Cardiac muscle cell (in vitro differentiated cells and primary cell): ENCODE measurements at regions not wholly inside any gene's neighbourhood (a gene's known extent, or its start where the extent isn't known, plus 50 kb on each side); places are given as distances from the start of the nearest gene placed in this dataset.
"Not testable (repeated sequence)": the region's sequence is repeated elsewhere in the genome, so short reads cannot be mapped to it uniquely, and the experiment has no call there.

ENCODE experiments used
- DNase-seq, 2 donors: peaks; one replicate each; pipeline versions ENCODE4 v3.0.0 to v3.0.0-alpha.2; 2010 to 2017; ENCODE audit warnings: low read depth in 1 of 2, low spot score in 1 of 2
- H3K27ac ChIP-seq: fragments of 200-600 bp; sonication (generic); 2 replicates; pipeline ENCODE4 v1.5.1; 2016
- H3K27me3 ChIP-seq: fragments of 200-600 bp; sonication (generic); 2 replicates; pipeline ENCODE4 v1.6.0; 2016; ENCODE audit warnings: control low read depth
- H3K36me3 ChIP-seq: fragments of 200-600 bp; sonication (generic); 2 replicates; pipeline ENCODE4 v1.5.1; 2016; ENCODE audit warnings: control low read depth
- H3K4me1 ChIP-seq: fragments of 200-600 bp; sonication (generic); 2 replicates; pipeline ENCODE4 v1.8.1; 2017; ENCODE audit warnings: low read depth, mild to moderate bottlenecking, mixed run types
- H3K4me3 ChIP-seq: fragments of 200-600 bp; sonication (generic); 2 replicates; pipeline ENCODE4 v1.5.1; 2016; ENCODE audit warnings: mild to moderate bottlenecking
- H3K9me3 ChIP-seq: fragments of 200-600 bp; sonication (generic); 2 replicates; pipeline ENCODE4 v1.5.1; 2017; ENCODE audit warnings: low read depth, mild to moderate bottlenecking, control low read depth
- CTCF ChIP-seq: IDR thresholded peaks from 2 replicates; pipeline ENCODE4 v1.5.1; 2012; ENCODE audit warnings: low read depth, mild to moderate bottlenecking, low read length

GRCh38 chr20:56735084-56735642 lies 106.1 kb downstream of the TFAP2C start:
- no peak for DNase-seq
- peaks cover 33% of the 10 kb centered on the region for H3K27me3 ChIP-seq
- no peaks in the 10 kb centered on the region for H3K36me3 ChIP-seq
- no peaks in the 10 kb centered on the region for H3K9me3 ChIP-seq
- H3K27ac ChIP-seq = no peak overlapping the region
- H3K4me3 ChIP-seq = no peak overlapping the region
- no peak for TF ChIP-seq CTCF
- H3K4me1 ChIP-seq = no peaks in the 10 kb centered on the region

GRCh38 chr20:56736285-56736857 lies 107.3 kb downstream of the TFAP2C start:
- Histone ChIP-seq H3K4me1 (no peaks in the 10 kb centered on the region), H3K9me3 (no peaks in the 10 kb centered on the region), H3K27me3 (peaks cover 33% of the 10 kb centered on the region), H3K36me3 (no peaks in the 10 kb centered on the region), H3K27ac (no peak overlapping the region), H3K4me3 (no peak overlapping the region)
- no peak for DNase-seq
- no peak for TF ChIP-seq CTCF

- not testable (repeated sequence) for H3K4me3 ChIP-seq, H3K27ac ChIP-seq, H3K27me3 ChIP-seq, H3K9me3 ChIP-seq, H3K36me3 ChIP-seq, DNase-seq, H3K4me1 ChIP-seq
These were observed 115.3 kb downstream of the TFAP2C start for GRCh38 chr20:56744325-56744821.

- no peaks in the 10 kb centered on the region for H3K9me3 ChIP-seq
- no peaks in the 10 kb centered on the region for H3K4me1 ChIP-seq
- H3K4me3 ChIP-seq = no peak overlapping the region
- no peak for DNase-seq
- peaks cover 41% of the 10 kb centered on the region for H3K27me3 ChIP-seq
- no peak overlapping the region for H3K27ac ChIP-seq
- TF ChIP-seq CTCF = no peak
- H3K36me3 ChIP-seq = no peaks in the 10 kb centered on the region
These were observed 119.6 kb downstream of the TFAP2C start for GRCh38 chr20:56748476-56749377.

GRCh38 chr20:56750430-56750829 lies 121.3 kb downstream of the TFAP2C start:
- peak in 1 of 2 donors; percentile 38 for DNase-seq
- H3K4me3 ChIP-seq = no peak overlapping the region
- no peaks in the 10 kb centered on the region for H3K36me3 ChIP-seq
- H3K9me3 ChIP-seq = no peaks in the 10 kb centered on the region
- H3K27me3 ChIP-seq = peaks cover 41% of the 10 kb centered on the region
- no peak for TF ChIP-seq CTCF
- H3K4me1 ChIP-seq = no peaks in the 10 kb centered on the region
- no peak overlapping the region for H3K27ac ChIP-seq

- DNase-seq = peak in 1 of 2 donors; percentile 11
- no peak for TF ChIP-seq CTCF
- no peaks in the 10 kb centered on the region for H3K36me3 ChIP-seq
- no peaks in the 10 kb centered on the region for H3K4me1 ChIP-seq
- H3K9me3 ChIP-seq = no peaks in the 10 kb centered on the region
- H3K27ac ChIP-seq = no peak overlapping the region
- H3K4me3 ChIP-seq = no peak overlapping the region
- H3K27me3 ChIP-seq = peaks cover 41% of the 10 kb centered on the region
These were observed 123.2 kb downstream of the TFAP2C start for GRCh38 chr20:56752274-56752673.
